ENCODE measurements at regions not wholly inside any gene's neighbourhood (a gene's known extent, or its start where the extent isn't known, plus 50 kb on each side); places are given as distances from the start of the nearest gene placed in this dataset.
A peak's percentile ranks its signal among the peaks of the same experiment; 100 is the strongest.
"Not testable (repeated sequence)": the region's sequence is repeated elsewhere in the genome, so short reads cannot be mapped to it uniquely, and the experiment has no call there.

GRCh38 chr6:6825193-6825784, 236.8 kb downstream of the LY86 start:
- Mint-ChIP-seq H3K27me3 (ENCODE audit: low read depth) (peaks cover 17% of the 10 kb centered on the region), H3K4me1 (peaks cover 25% of the 10 kb centered on the region), H3K36me3 (ENCODE audit: low read depth) (no peaks in the 10 kb centered on the region), H3K27ac (peak overlapping the region; percentile 28 to 55 (median 49)), H3K4me3 (peak overlapping the region in 1 of 3 experiments; percentile 39), H3K9me3 (no peaks in the 10 kb centered on the region)
- no peak for TF ChIP-seq CTCF (IDR thresholded peaks at IDR 0.05; ENCODE audit: unreplicated experiment in 3 of 3)

- Mint-ChIP-seq H3K4me1 (peaks cover 20% of the 10 kb centered on the region), H3K4me3 (no peak overlapping the region), H3K9me3 (no peaks in the 10 kb centered on the region), H3K27ac (peak overlapping the region in 1 of 3 experiments; percentile 28), H3K36me3 (ENCODE audit: low read depth) (no peaks in the 10 kb centered on the region), H3K27me3 (ENCODE audit: low read depth) (peaks cover 17% of the 10 kb centered on the region)
- TF ChIP-seq CTCF (IDR thresholded peaks at IDR 0.05; ENCODE audit: unreplicated experiment in 3 of 3): no peak
Measured at GRCh38 chr6:6826095-6826901, 237.8 kb downstream of the LY86 start.

- peaks cover 20% of the 10 kb centered on the region for H3K4me1 Mint-ChIP-seq
- peaks cover 21% of the 10 kb centered on the region for H3K27me3 Mint-ChIP-seq (ENCODE audit: low read depth)
- H3K36me3 Mint-ChIP-seq (ENCODE audit: low read depth): no peaks in the 10 kb centered on the region
- no peak for TF ChIP-seq CTCF (IDR thresholded peaks at IDR 0.05; ENCODE audit: unreplicated experiment in 3 of 3)
- H3K27ac Mint-ChIP-seq: no peak overlapping the region
- no peak overlapping the region for H3K4me3 Mint-ChIP-seq
- no peaks in the 10 kb centered on the region for H3K9me3 Mint-ChIP-seq
Measured at GRCh38 chr6:6826961-6827360, 238.4 kb downstream of the LY86 start.

GRCh38 chr6:6829872-6830685, 241.6 kb downstream of the LY86 start:
- Mint-ChIP-seq H3K4me3 (no peak overlapping the region), H3K27me3 (ENCODE audit: low read depth) (peaks cover 18% of the 10 kb centered on the region), H3K27ac (no peak overlapping the region), H3K4me1 (peaks cover 28% of the 10 kb centered on the region), H3K36me3 (ENCODE audit: low read depth) (no peaks in the 10 kb centered on the region), H3K9me3 (no peaks in the 10 kb centered on the region)
- TF ChIP-seq CTCF (IDR thresholded peaks at IDR 0.05; ENCODE audit: unreplicated experiment in 3 of 3): no peak

GRCh38 chr6:6830686-6831063, 242.2 kb downstream of the LY86 start:
- not testable (repeated sequence) for H3K36me3 Mint-ChIP-seq (ENCODE audit: low read depth); H3K27ac Mint-ChIP-seq; H3K4me3 Mint-ChIP-seq; H3K9me3 Mint-ChIP-seq
- peaks cover 22% of the 10 kb centered on the region for H3K4me1 Mint-ChIP-seq
- peaks cover 12% of the 10 kb centered on the region for H3K27me3 Mint-ChIP-seq (ENCODE audit: low read depth)

GRCh38 chr6:6832439-6832838, 243.9 kb downstream of the LY86 start:
- no peaks in the 10 kb centered on the region for H3K36me3 Mint-ChIP-seq (ENCODE audit: low read depth)

More at GRCh38 chr6:6832439-6832838, 243.9 kb downstream of the LY86 start:
- H3K4me1 Mint-ChIP-seq: peaks cover 16% of the 10 kb centered on the region
- peaks cover 16% of the 10 kb centered on the region for H3K27me3 Mint-ChIP-seq (ENCODE audit: low read depth)
- no peak overlapping the region for H3K27ac Mint-ChIP-seq
- H3K4me3 Mint-ChIP-seq: no peak overlapping the region
- no peaks in the 10 kb centered on the region for H3K9me3 Mint-ChIP-seq
- TF ChIP-seq CTCF (IDR thresholded peaks at IDR 0.05; ENCODE audit: unreplicated experiment in 3 of 3): no peak
